Islet of Langerhans (tissue), 1 donor: ENCODE measurements at regions not wholly inside any gene's neighbourhood (a gene's known extent, or its start where the extent isn't known, plus 50 kb on each side); places are given as distances from the start of the nearest gene placed in this dataset.

Experiments used
- FAIRE-seq: peaks from one replicate; lab custom pipeline; 2011; peaks lifted over from hg19 to GRCh38; lab: Jason Lieb, UNC

DNA sequence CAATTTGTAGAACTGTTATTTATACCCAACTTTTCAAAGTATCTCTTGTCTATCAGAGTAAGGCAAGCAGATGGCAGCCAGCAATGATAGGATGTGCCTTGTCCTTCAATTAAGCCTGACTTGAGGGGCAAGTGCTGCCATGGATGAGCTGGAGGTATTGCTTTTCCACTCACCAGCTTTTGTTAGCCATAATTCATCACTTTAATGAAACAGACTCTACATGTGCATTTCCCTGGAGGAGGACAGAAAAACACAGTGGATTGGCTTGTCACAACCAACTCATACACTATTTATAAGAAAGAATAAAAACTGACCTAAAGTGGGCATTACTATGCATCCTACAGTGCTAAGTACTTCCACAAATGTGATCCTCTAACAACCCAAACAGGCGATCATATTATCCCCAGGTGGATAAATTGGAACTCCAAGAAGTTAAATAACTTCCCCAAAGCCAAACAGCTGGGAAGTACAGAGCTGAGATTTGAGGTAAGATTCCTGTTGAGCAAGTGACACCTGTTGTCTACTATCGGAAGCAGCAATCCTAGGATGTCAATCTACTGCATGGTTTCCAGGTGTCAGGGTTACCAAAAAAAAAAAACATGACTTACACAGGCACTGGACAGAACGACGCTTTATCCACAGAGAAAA lies 73.9 kb upstream of the NRSN1 start:
- no peak for FAIRE-seq

DNA sequence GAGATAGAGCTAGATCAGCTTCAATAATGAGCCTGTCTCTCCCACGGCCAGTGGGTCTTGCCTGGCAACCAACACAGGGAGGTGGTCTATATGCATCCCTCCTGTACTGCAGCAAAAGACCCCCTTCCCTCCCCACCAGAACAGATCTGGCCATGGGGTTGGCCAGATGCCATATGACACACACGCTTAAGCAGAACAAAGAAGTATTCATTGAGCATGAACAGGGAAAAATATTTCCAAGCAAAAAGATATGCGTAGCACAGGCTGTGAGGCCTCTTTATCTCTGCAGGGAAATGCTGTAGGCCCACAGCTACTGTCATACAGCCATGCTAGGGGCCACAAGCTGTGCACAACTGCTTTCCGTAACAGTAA lies 73.4 kb upstream of the NRSN1 start:
- FAIRE-seq: no peak

DNA sequence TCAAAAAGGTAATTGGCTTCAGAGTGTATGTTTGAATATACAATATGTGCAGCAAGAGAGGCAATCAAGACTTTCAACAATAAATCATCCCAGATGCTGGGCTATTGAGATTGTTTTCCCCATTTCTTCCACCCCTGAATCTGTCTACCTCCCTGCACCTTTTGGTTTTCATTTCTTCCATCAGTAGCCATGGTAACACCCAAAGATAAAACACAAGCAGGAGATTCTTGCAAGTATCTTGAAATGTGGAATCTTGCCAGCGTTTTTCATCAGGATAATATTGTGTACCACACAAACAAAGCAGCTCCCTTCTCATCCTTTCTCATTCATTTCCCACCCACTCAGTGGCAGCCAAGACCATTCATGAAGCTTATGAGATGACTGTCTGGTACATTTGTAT lies 73.0 kb upstream of the NRSN1 start:
- no peak for FAIRE-seq

DNA sequence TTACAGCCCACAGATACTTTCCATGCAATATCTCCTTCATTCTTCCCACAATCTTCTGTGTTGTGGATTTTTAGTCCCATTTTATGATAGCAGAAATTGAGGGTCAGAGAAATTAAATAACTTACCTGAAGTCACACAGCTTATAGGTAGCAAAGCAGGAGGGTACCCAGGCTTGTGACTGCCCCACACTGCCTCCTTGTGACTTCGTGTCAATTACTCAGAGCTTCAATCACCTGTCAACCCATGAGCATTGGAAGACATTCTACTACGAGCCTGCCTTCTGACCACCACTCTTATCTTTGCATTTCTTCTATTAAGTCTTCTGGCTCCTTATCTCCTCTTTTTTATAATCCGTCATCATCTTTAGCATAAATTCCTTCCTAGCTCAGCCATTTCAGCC lies 71.6 kb upstream of the NRSN1 start:
- no peak for FAIRE-seq

DNA sequence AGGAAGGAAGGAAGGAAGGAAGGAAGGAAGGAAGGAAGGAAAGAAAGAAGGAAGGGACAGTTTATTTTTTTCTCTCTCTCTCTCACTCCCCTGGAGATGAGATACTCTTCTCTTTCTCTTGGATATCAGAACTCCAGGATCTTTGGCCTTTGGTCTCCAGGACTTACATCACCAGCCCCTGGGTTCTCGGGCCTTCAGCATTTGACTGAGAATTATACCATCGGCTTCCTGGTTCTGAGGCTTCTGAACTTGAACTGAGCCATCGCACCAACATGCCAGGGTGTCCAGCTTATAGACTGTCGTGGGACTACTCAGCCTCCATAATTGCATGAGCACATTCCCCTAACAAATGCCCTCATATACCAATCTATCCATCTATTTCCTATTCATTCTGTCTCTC lies 69.4 kb upstream of the NRSN1 start:
- no peak for FAIRE-seq

DNA sequence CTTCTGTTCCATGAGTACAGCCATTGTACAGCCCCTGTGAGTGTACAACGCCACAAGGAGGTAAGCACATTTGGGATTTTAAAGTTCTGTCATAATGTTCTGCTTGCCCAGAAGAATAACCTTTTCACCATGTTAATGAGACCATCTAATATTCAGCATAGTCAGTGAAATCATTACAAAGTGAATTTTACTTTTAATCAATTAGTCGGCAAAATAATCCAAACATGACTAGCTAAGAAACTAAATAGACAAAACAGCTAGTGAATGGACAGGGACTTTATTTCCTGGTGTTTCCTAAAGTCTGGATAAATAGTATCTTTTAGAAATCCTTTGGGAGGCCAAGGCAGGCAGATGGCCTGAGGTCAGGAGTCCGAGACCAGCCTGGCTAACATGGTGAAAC lies 69.0 kb upstream of the NRSN1 start:
- no peak for FAIRE-seq

DNA sequence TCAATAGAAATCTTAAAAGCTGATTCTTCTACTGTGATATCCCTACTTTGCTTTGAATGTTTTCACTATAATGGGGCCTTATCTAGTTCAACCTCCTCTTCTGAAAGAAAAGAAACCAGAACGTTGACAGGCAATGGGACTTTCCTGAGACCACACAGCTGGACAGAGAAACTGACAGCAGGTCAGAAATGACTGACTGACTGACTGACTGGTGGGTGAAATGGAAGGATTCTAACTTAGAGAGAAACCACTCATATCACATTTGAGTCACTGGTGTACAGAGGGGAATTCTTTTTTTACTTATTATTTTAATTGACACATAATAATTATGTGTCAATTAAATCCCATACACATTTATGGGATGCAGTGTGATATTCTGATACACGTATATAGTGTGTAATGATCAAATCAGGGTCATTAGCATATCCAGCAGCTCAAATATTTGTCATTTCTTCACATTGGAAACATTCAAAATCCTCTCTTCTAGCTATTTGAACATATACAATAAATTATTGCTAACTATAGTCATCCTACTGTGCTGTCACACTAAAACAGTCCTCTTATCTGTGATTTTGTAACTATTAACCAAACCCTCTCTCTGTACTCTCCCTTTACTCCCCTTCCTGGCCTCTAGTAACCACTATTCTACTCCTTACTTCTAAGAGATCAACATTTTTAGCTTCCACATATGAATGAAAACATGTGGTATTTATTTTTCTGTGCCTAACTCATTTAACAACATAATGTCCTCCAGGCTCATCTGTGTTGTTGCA lies 64.8 kb upstream of the NRSN1 start:
- FAIRE-seq: no peak

DNA sequence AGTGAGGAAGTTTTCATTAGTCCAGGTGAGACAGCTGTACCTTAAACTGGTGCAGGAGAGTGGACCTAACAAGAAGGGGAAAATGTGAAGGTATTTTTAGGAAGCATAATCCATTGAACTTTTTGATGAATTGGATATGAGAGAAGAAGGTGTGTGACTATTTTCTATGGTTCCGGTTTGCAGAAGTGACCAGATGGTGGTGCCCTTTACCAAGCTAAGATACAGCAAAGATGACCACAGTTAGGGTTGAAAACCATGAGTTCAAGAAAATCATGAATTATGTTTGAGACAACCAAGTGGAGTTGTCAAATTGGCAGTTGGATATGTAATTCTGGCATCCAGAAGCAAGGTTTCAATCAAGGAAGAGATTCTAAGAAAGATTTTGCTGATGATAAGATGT lies 61.9 kb upstream of the NRSN1 start:
- no peak for FAIRE-seq

DNA sequence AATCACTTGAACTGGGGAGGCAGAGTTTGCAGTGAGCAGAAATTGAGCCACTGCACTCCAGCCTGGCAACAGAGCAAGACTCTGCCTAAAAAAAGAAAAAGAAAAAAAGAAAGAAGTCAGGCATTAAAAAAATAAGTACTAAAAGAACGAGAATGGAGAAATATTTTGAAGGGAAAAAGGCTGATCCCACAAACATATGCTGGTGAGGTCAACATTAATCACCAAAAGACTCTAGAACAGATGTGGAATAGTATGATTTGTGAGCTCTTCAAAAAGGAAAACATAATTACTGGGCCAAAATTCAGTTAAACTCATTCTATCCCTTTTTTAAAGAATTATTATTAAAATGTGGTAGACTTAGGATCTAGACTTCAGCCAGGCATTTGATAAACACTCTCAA lies 61.2 kb upstream of the NRSN1 start:
- no peak for FAIRE-seq

DNA sequence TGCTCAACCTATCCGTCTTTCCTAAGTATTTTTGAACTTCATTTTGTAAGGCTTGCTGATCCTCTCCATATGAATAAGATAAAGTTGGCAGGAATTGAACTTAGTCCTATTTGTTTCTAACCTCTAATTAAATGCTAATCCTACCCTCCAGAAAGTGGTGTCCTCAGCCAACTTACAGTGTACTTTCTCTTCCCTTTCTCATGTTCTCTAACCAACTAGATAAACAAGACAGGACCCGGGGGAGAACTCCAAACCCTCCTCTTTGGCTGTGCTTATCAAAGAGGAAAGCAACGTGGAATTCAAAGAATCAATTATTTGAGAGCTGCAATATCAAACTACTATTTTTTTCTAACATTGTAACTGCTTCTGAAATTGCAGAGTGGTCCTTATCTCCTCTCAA lies 56.5 kb upstream of the NRSN1 start:
- FAIRE-seq: no peak

DNA sequence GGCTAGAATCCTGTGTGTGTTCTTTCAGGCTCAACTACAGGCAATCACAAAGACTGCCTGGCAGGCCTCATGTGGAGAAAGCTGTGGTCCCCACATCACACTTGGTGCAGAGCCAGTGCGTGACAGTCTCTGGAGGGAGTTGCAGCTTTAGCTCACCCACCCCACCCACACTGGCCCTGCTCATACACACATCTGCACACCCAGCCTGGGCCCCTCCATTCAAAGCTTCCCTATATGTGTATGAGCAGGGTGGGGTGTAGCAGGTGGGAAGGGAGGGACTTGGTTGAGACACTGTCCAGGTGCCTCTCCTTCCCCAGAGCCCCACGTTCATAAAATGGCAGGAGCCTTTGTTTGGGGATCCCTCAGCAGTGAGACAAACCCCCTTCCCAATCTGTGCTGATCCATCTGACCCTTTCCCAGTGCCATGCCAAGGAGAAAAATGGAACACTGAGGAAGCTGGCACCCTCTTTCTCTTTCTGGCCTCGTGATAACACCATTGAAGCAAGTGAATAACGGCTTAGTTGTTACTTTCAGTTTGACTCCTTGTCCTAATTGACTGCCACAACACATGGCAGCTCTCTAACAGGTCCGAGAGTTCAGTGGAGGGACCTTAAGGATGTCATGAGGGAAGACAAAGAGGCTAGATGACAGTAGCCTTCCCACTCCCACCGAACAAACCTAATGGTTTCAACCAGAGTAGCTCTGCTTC lies 53.8 kb upstream of the NRSN1 start:
- no peak for FAIRE-seq

DNA sequence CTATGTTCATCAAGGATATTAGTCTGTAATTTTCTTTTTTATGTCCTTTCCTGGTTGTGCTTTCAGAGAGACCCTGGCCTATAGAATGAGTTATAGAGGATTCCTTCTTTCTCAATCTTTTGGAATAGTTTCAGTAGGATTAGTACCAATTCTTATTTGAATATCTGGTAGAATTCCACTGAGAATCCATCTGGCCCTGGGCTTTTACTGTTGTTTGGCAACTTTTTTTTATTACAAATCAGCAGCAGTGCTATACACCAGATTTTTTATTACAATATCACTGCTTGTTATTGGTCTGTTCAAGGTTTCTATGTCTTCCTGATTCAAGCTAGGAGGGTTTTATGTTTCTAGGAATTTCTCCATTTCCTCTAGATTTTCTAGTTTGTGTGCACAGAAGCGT lies 50.0 kb upstream of the NRSN1 start:
- no peak for FAIRE-seq
